GM18873 (cell line): ENCODE measurements at regions not wholly inside any gene's neighbourhood (a gene's known extent, or its start where the extent isn't known, plus 50 kb on each side); places are given as distances from the start of the nearest gene placed in this dataset.

ENCODE experiments used
- ATAC-seq: cut with Tn5 transposase; IDR thresholded peaks from one replicate; pipeline ENCODE4 v1.9.1; 2021; ENCODE audit warnings: mild to moderate bottlenecking, moderate library complexity, moderate number of reproducible peaks; ENCODE audit not compliant: unreplicated experiment, low FRiP score

- no peak for ATAC-seq
Observed at GRCh38 chr12:89858718-89859117, 150.1 kb upstream of the ATP2B1 start.

DNA sequence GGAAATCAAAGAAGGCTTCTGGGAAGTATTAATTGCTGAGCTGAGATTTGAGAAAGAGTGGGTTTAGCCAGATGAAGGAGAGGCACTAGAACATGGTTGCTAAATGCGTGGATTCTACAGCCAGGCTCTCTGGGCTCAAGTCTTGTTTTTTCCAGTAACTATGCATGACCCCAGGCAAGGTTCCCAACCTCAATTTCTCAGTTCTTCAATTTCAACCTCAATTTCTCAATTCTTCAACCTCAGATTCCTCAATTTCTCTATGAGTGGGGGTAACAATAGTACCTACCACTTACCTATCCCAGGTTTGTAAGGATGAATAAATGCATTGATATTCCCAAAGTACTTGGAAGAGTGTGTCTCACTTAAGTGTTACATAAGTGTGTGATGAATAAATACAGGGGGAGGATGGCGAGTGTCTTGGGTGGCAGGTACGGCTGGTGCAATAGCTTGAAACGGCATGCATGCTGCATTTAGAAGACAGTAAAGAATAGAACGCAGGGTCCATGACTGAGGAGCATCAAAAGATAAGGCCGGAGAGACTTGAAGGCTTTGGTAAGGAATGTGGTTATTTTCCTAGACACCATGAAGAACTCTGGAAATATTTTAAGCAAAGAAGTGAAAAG is 149.1 kb upstream of the ATP2B1 start:
- no peak for ATAC-seq

- ATAC-seq: peak; percentile 91
Observed at GRCh38 chr12:89856431-89856830, 147.8 kb upstream of the ATP2B1 start.

DNA sequence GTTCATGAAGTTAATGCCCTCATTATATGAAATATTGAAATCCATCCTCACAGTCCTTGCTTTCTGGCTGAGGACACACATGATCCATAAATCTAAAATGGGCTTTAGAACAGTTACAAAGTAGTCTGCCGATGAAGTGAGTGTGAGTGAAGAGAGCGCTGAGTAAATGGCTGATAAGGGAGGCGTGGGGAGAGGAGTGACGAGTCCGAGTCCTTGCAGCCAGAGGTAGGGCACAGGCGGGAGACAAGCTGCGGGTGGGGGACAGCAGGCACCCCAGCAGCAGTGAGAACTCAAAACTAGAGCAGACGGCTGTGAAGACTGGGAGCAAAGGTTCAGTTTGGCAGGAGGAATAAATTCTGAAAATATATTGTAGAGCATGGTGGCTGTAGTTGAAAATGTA is 140.1 kb upstream of the ATP2B1 start:
- ATAC-seq: no peak

DNA sequence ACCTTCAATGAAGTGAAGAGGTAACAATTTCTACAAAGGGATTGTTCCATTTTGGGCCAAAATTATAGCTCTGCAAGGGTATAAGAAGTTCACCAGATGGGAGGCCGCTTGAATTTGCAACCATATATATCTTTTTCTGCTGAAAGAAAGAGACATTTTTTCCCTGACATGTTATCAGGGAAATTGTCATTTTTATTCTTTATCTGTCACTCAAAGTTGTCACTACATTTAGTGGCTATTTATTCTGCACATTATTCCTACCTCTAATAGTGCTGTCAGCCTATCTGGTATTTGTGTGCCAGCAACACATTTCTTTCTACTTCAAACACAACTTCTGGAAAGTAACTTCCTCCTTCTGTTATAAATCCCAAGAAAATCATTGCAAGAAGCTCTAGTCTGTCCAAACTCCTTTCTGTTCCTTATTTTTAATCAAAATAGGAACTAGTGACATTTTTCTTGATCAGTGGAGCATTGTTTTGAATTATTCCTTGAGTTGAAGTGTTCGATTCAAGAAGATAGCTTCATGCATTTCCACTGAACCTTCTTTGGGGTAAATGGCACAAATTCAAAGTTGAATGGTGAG is 137.9 kb upstream of the ATP2B1 start:
- ATAC-seq: no peak

DNA sequence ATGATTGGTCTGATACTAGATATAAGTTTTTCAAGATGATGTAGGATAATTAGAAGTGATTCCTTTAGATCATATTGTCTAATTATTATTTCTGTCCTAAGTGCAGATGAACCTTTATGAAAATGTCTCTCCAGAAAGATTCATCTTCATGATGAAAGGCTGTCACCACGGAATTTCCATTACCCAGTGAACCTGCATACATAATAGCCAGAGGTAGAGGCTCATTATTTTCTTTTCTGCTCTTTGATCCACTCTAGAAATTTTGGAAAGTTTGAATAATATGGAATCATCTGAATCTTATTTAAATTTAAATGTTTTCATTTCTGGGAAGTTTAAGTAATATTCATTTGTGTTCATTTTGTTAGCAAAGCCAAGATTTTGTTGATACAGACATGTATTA is 137.1 kb upstream of the ATP2B1 start:
- no peak for ATAC-seq

DNA sequence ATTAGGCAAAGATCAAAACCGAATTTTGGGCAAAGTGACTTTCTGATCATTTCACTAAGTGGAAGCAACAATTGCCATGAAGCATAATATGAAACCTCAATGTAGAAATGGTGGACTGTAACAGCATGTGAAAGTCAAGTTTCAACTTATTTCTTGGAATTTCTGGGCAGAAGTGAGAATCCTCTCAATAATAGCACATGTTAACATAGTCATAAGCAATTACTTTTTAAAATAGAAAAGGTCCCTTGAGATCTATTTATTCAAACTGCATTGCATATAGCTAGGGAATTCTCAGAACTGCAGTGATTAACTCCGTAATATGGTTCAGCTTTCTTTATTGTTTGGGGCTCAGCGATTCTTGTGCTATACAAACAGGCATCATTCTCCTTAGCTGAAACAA is 136.7 kb upstream of the ATP2B1 start:
- no peak for ATAC-seq

- no peak for ATAC-seq
Observed at GRCh38 chr12:89844539-89844938, 135.9 kb upstream of the ATP2B1 start.

GRCh38 chr12:89840162-89840922 is 131.7 kb upstream of the ATP2B1 start:
- ATAC-seq: no peak

GRCh38 chr12:89839444-89839843 is 130.8 kb upstream of the ATP2B1 start:
- ATAC-seq: no peak

- no peak for ATAC-seq
Observed at GRCh38 chr12:89838833-89839232, 130.2 kb upstream of the ATP2B1 start.

GRCh38 chr12:89836026-89836425 is 127.4 kb upstream of the ATP2B1 start:
- ATAC-seq: no peak

DNA sequence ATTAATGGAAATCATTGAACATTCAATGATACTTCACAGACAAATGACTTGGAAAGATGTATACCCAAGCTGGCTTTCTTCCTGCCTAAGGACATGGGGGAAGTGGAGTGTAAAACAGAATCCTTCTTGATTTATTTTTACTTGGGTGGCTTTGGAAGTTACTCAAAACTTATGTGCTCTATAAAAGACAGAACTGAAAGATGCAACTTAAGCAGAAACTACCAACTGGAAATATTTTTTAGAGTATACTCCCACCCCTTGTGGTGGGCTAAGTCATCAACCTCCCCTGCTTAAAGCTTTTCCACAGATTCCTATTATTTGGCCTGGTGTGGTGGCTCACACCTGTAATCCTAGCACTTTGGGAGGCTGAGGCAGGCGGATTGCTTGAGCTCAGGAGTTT is 126.0 kb upstream of the ATP2B1 start:
- no peak for ATAC-seq

GRCh38 chr12:89833337-89834252 is 125.0 kb upstream of the ATP2B1 start:
- ATAC-seq: no peak

DNA sequence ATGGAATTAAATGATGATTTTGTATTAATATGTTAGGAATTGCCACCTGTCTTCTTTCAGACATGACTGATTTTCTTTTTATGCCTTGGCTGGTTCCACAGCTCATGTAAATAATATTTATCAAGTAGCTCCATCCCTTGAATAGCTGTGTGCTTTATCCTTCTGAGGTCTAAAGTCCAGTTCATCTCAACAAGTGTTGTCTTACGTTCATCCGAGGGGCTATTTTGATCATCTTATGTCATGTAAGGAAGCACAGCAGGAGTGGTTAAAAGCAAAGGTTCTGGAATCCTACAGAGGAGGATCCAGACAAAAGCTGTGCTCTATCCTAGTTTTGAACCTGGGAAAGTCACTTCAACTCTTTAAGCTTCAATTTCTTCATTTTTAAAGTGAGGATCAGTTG is 123.7 kb upstream of the ATP2B1 start:
- no peak for ATAC-seq

GRCh38 chr12:89831310-89832095 is 122.9 kb upstream of the ATP2B1 start:
- no peak for ATAC-seq

- ATAC-seq: no peak
Observed at GRCh38 chr12:89829434-89829975, 120.9 kb upstream of the ATP2B1 start.

DNA sequence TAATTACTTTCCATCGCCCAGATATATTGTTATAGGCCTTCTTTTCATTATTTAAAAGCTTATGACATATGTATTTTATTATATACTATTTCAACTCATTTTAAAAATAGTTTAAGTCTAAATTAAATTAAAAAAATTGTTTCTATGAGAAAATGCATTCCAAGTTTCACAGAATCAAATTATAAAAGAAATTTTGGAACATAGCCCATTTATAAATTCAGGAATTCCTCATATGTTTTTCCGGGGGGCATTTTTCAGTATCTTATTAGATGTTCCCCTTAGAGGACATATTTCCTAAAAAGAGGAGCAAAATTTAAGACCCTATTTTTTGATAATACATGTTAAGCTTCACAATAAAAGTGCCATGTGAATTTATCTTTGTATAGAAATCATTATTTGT is 119.9 kb upstream of the ATP2B1 start:
- no peak for ATAC-seq

GRCh38 chr12:89827592-89827991 is 119.0 kb upstream of the ATP2B1 start:
- ATAC-seq: no peak

DNA sequence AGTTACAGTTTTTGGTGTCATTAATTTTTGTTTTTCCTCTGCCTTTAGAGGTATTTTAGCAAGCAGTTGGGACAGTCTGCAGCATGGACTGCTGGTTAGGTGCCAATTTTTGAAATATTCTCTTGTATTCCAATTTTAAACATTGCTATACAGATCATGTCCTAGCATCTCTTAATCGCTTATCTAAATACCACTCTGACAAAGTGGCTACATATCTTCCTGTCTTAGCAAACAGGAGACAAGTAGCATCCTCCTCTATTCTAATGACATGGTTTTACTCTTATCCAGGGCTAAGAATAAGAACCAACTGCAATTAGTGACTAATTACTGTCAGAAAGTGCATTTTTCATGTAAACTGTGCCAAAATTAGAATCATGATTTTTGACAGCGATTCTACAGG is 117.8 kb upstream of the ATP2B1 start:
- ATAC-seq: no peak
